ENCODE measurements at regions not wholly inside any gene's neighbourhood (a gene's known extent, or its start where the extent isn't known, plus 50 kb on each side); places are given as distances from the start of the nearest gene placed in this dataset. TPM values are rescaled to one million over a fixed set of nuclear protein-coding genes. Genes with fewer than 3 reads are reported as not detected.

- no peak for DNase-seq (ENCODE audit: low spot score)
- 90% methylated on average over 3 of the region's 3 CpGs for WGBS
- H3K27ac ChIP-seq (ENCODE audit: low read depth in 1 of 2, low read length in 2 of 2): no peak overlapping the region
- H3K36me3 ChIP-seq (ENCODE audit: control insufficient read depth in 4 of 4, insufficient read depth in 3 of 4, low read depth in 1 of 4, low read length in 3 of 4): no peaks in the 10 kb centered on the region
- no peaks in the 10 kb centered on the region for H3K9me3 ChIP-seq (ENCODE audit: control insufficient read depth in 4 of 4, low read length in 3 of 4)
- TF ChIP-seq TAF1 (conservative IDR thresholded peaks at IDR 0.05) (no peak), RAD21 (IDR thresholded peaks at IDR 0.05) (no peak), NR2F2 (IDR thresholded peaks at IDR 0.05) (no peak), GABPA (IDR thresholded peaks at IDR 0.05 in 1 of 2, conservative IDR thresholded peaks at IDR 0.05 in 1 of 2) (no peak), ATF3 (IDR thresholded peaks at IDR 0.05) (no peak), RXRA (IDR thresholded peaks at IDR 0.05) (no peak)
- no peak overlapping the region for H3K4me3 ChIP-seq (ENCODE audit: low read depth in 1 of 3, low read length in 3 of 3)
- H3K4me1 ChIP-seq (ENCODE audit: control insufficient read depth in 4 of 4, insufficient read depth in 4 of 4, low read length in 3 of 4): no peaks in the 10 kb centered on the region
- H3K27me3 ChIP-seq (ENCODE audit: control insufficient read depth in 4 of 4, insufficient read depth in 4 of 4, low read length in 3 of 4): no peaks in the 10 kb centered on the region
- no peak overlapping the region for H3K9ac ChIP-seq (ENCODE audit: low read depth in 1 of 2, low read length in 2 of 2)
Measured at GRCh38 chr4:112093636-112094202, 51.5 kb upstream of the FAM241A start.

GRCh38 chr4:112094330-112094729 is 50.9 kb upstream of the FAM241A start:
- no peaks in the 10 kb centered on the region for H3K36me3 ChIP-seq (ENCODE audit: control insufficient read depth in 4 of 4, insufficient read depth in 3 of 4, low read depth in 1 of 4, low read length in 3 of 4)
- no peak overlapping the region for H3K4me3 ChIP-seq (ENCODE audit: low read depth in 1 of 3, low read length in 3 of 3)
- no peaks in the 10 kb centered on the region for H3K9me3 ChIP-seq (ENCODE audit: control insufficient read depth in 4 of 4, low read length in 3 of 4)
- 77% methylated on average over 1 of the region's 1 CpG for WGBS
- no peak for DNase-seq (ENCODE audit: low spot score)
- TF ChIP-seq RAD21 (IDR thresholded peaks at IDR 0.05) (no peak), CTCF (IDR thresholded peaks at IDR 0.05; ENCODE audit: low read depth, low read length, missing input control) (no peak), FOXA1 (IDR thresholded peaks at IDR 0.05) (no peak), SP1 (IDR thresholded peaks at IDR 0.05) (no peak), HNF4G (IDR thresholded peaks at IDR 0.05) (no peak)
- H3K9ac ChIP-seq (ENCODE audit: low read depth in 1 of 2, low read length in 2 of 2): no peak overlapping the region
- no peaks in the 10 kb centered on the region for H3K27me3 ChIP-seq (ENCODE audit: control insufficient read depth in 4 of 4, insufficient read depth in 4 of 4, low read length in 3 of 4)
- no peak overlapping the region for H3K27ac ChIP-seq (ENCODE audit: low read depth in 1 of 2, low read length in 2 of 2)
- no peaks in the 10 kb centered on the region for H3K4me1 ChIP-seq (ENCODE audit: control insufficient read depth in 4 of 4, insufficient read depth in 4 of 4, low read length in 3 of 4)

Small RNA genes in the stretch of these regions (small RNA-seq; reads per million reads assigned to genes)
- gene MIR297 (not detected), gene RNU6-289P (not detected)

All from liver (tissue), 9 donors.